ENCODE measurements at regions not wholly inside any gene's neighbourhood (a gene's known extent, or its start where the extent isn't known, plus 50 kb on each side); places are given as distances from the start of the nearest gene placed in this dataset.

GRCh38 chr5:35561396-35561795 lies 56.3 kb upstream of the SPEF2 start:
- intact Hi-C loops (cut with DNase I) = no loop called here
- no peak for DNase-seq (ENCODE audit: low spot score in 2 of 2)

GRCh38 chr5:35557748-35558147 lies 59.9 kb upstream of the SPEF2 start:
- Histone ChIP-seq H3K4me3 (no peak overlapping the region), H3K27me3 (no peaks in the 10 kb centered on the region), H3K36me3 (no peaks in the 10 kb centered on the region), H3K4me1 (no peaks in the 10 kb centered on the region), H3K27ac (no peak overlapping the region), H3K9me3 (peaks cover 5 to 18% of the 10 kb centered on the region in 2 donors)
- TF ChIP-seq CTCF (IDR thresholded peaks at IDR 0.05) = no peak
- intact Hi-C loops (cut with DNase I) = no loop called here
- DNase-seq (ENCODE audit: low spot score in 2 of 2) = no peak

More at GRCh38 chr5:35561396-35561795, 56.3 kb upstream of the SPEF2 start:
- Histone ChIP-seq H3K9me3 (peaks cover 5 to 16% of the 10 kb centered on the region in 2 donors), H3K27ac (no peak overlapping the region), H3K4me1 (no peaks in the 10 kb centered on the region), H3K36me3 (no peaks in the 10 kb centered on the region), H3K4me3 (no peak overlapping the region), H3K27me3 (no peaks in the 10 kb centered on the region)
- TF ChIP-seq CTCF (IDR thresholded peaks at IDR 0.05) = no peak

GRCh38 chr5:35557199-35557598 lies 60.5 kb upstream of the SPEF2 start:
- no peak for DNase-seq (ENCODE audit: low spot score in 2 of 2)
- H3K27ac ChIP-seq = no peak overlapping the region
- no peaks in the 10 kb centered on the region for H3K36me3 ChIP-seq
- no peak for TF ChIP-seq CTCF (IDR thresholded peaks at IDR 0.05)
- H3K4me3 ChIP-seq = no peak overlapping the region
- H3K27me3 ChIP-seq = no peaks in the 10 kb centered on the region
- H3K4me1 ChIP-seq = no peaks in the 10 kb centered on the region
- intact Hi-C loops (cut with DNase I) = no loop called here
- H3K9me3 ChIP-seq = peaks cover 5 to 18% of the 10 kb centered on the region in 2 donors

- TF ChIP-seq CTCF (IDR thresholded peaks at IDR 0.05) = no peak
- Histone ChIP-seq H3K4me3 (no peak overlapping the region), H3K36me3 (no peaks in the 10 kb centered on the region), H3K27ac (no peak overlapping the region), H3K27me3 (no peaks in the 10 kb centered on the region), H3K4me1 (no peaks in the 10 kb centered on the region), H3K9me3 (peaks cover 5 to 18% of the 10 kb centered on the region in 2 donors)
- DNase-seq (ENCODE audit: low spot score in 2 of 2) = no peak
- intact Hi-C loops (cut with DNase I) = no loop called here
Observed at GRCh38 chr5:35554016-35554415, 63.6 kb upstream of the SPEF2 start.

GRCh38 chr5:35545190-35545589 lies 72.5 kb upstream of the SPEF2 start:
- no peak for DNase-seq (ENCODE audit: low spot score in 2 of 2)
- Histone ChIP-seq H3K36me3 (no peaks in the 10 kb centered on the region), H3K4me1 (no peaks in the 10 kb centered on the region), H3K9me3 (no peaks in the 10 kb centered on the region), H3K27me3 (no peaks in the 10 kb centered on the region), H3K4me3 (no peak overlapping the region), H3K27ac (no peak overlapping the region)
- intact Hi-C loops (cut with DNase I) = no loop called here
- TF ChIP-seq CTCF (IDR thresholded peaks at IDR 0.05) = no peak

GRCh38 chr5:35543408-35543807 lies 74.3 kb upstream of the SPEF2 start:
- H3K36me3 ChIP-seq = no peaks in the 10 kb centered on the region
- H3K27ac ChIP-seq = no peak overlapping the region
- no peak overlapping the region for H3K4me3 ChIP-seq
- intact Hi-C loops (cut with DNase I) = no loop called here
- H3K9me3 ChIP-seq = no peaks in the 10 kb centered on the region
- no peak for TF ChIP-seq CTCF (IDR thresholded peaks at IDR 0.05)
- H3K27me3 ChIP-seq = no peaks in the 10 kb centered on the region
- DNase-seq (ENCODE audit: low spot score in 2 of 2) = no peak
- no peaks in the 10 kb centered on the region for H3K4me1 ChIP-seq
